H1 (cell line): ENCODE measurements at regions not wholly inside any gene's neighbourhood (a gene's known extent, or its start where the extent isn't known, plus 50 kb on each side); places are given as distances from the start of the nearest gene placed in this dataset.
"Not testable (repeated sequence)": the region's sequence is repeated elsewhere in the genome, so short reads cannot be mapped to it uniquely, and the experiment has no call there.

Experiments
- CTCF ChIA-PET: fragments of 300-600 bp; sonication (Branson Sonifier 250); formaldehyde crosslinking; loops from one replicate; lab custom pipeline; 2021; ENCODE audit not compliant: partially characterized antibody; lab: Charles Lee
- POLR2A ChIA-PET: fragments of 300-600 bp; sonication (Branson Sonifier 250); formaldehyde crosslinking; loops from one replicate; lab custom pipeline; 2021; ENCODE audit warnings: inconsistent platforms; ENCODE audit not compliant: partially characterized antibody; lab: Charles Lee
- DNase-seq, 2 experiments: peaks; one replicate each; pipeline versions ENCODE4 v3.0.0 to v3.0.0-alpha.2; 2010 to 2022; ENCODE audit warnings: low spot score in 2 of 2, low read depth in 1 of 2, mixed read lengths in 1 of 2
- FAIRE-seq: peaks from 2 replicates; lab custom pipeline; 2011; peaks lifted over from hg19 to GRCh38; lab: Jason Lieb, UNC
- H2AFZ ChIP-seq: 2 replicates; pipeline ENCODE4 v1.8.1; 2012; ENCODE audit warnings: low read length, inconsistent platforms
- H2AK5ac ChIP-seq: 2 replicates; pipeline ENCODE4 v1.6.1; 2013; ENCODE audit warnings: low read depth, low read length
- H2BK120ac ChIP-seq: replicated peaks from 2 replicates; pipeline ENCODE3; 2013; ENCODE audit warnings: low read depth, low read length, inconsistent platforms
- H2BK12ac ChIP-seq: 2 replicates; pipeline ENCODE4 v1.6.1; 2013; ENCODE audit warnings: low read depth, low read length
- H2BK15ac ChIP-seq: 2 replicates; pipeline ENCODE4 v1.6.1; 2013; ENCODE audit warnings: low read length
- H2BK20ac ChIP-seq: 2 replicates; pipeline ENCODE4 v1.6.1; 2013; ENCODE audit warnings: low read length
- H2BK5ac ChIP-seq: 2 replicates; pipeline ENCODE4 v1.6.1; 2013; ENCODE audit warnings: low read depth, low read length
- H3K14ac ChIP-seq: 2 replicates; pipeline ENCODE4 v1.6.1; 2013; ENCODE audit warnings: inconsistent platforms; ENCODE audit not compliant: insufficient read length
- H3K18ac ChIP-seq: 2 replicates; pipeline ENCODE4 v1.6.1; 2013; ENCODE audit warnings: low read length; ENCODE audit errors: extremely low read depth
- H3K23ac ChIP-seq: 2 replicates; pipeline ENCODE4 v1.6.1; 2013; ENCODE audit warnings: inconsistent platforms; ENCODE audit not compliant: insufficient read length
- H3K23me2 ChIP-seq: 2 replicates; pipeline ENCODE4 v1.6.1; 2013; ENCODE audit warnings: low read depth, low read length
- H3K27ac ChIP-seq: 2 replicates; pipeline ENCODE4 v1.6.1; 2011; ENCODE audit warnings: low read depth, low read length, inconsistent platforms
- H3K27me3 ChIP-seq, 4 experiments: replicated peaks in 1 of 4; 1 replicate in 1 of 4; 2 replicates in 3 of 4; pipeline versions ENCODE4 v1.6.1 to v1.8.1; 2011 to 2013; ENCODE audit warnings: low read length in 3 of 4, mild to moderate bottlenecking in 3 of 4, inconsistent platforms in 2 of 4, mixed read lengths in 2 of 4, moderate library complexity in 1 of 4; ENCODE audit not compliant: control insufficient read depth in 3 of 4, insufficient read depth in 3 of 4; ENCODE audit errors: extremely low read depth in 1 of 4
- H3K36me3 ChIP-seq, 4 experiments: 2 replicates each; pipeline versions ENCODE4 v1.6.1 to v1.8.1; 2011 to 2013; ENCODE audit warnings: mild to moderate bottlenecking in 4 of 4, low read length in 3 of 4, moderate library complexity in 2 of 4, control low read depth in 1 of 4, inconsistent platforms in 1 of 4; ENCODE audit not compliant: insufficient read depth in 4 of 4, control insufficient read depth in 2 of 4
- H3K4ac ChIP-seq: replicated peaks from 2 replicates; pipeline ENCODE3; 2013; ENCODE audit warnings: low read length, low read depth, mixed read lengths, inconsistent platforms; ENCODE audit not compliant: insufficient read length
- H3K4me1 ChIP-seq, 4 experiments: replicated peaks in 1 of 4; 1 replicate in 1 of 4; 2 replicates in 3 of 4; pipeline versions ENCODE4 v1.6.1 to v1.8.1; 2011 to 2013; ENCODE audit warnings: low read length in 3 of 4, inconsistent platforms in 2 of 4, mixed read lengths in 1 of 4; ENCODE audit not compliant: insufficient read depth in 4 of 4, control insufficient read depth in 3 of 4
- H3K4me2 ChIP-seq, 2 experiments: 2 replicates each; pipeline versions ENCODE4 v1.6.1 to v1.8.1; 2011 to 2013; ENCODE audit warnings: low read depth in 2 of 2, low read length in 2 of 2, control low read depth in 1 of 2, inconsistent platforms in 1 of 2, mild to moderate bottlenecking in 1 of 2; ENCODE audit not compliant: insufficient read depth in 1 of 2
- H3K4me3 ChIP-seq, 4 experiments: fragments of 200-600, 300-600 bp in 1 of 4; sonication (generic), shearing (Covaris generic), sonication (Bioruptor Twin) in 1 of 4; 2 replicates each; pipeline versions ENCODE4 v1.5.1 to v1.8.1; 2011 to 2016; ENCODE audit warnings: low read length in 4 of 4, low read depth in 3 of 4, control low read depth in 2 of 4, inconsistent platforms in 2 of 4, mild to moderate bottlenecking in 2 of 4, mixed read lengths in 1 of 4, moderate library complexity in 1 of 4; ENCODE audit not compliant: insufficient read depth in 2 of 4; ENCODE audit errors: extremely low read depth in 1 of 4
- H3K56ac ChIP-seq: replicated peaks from 2 replicates; pipeline ENCODE3; 2013; ENCODE audit warnings: low read depth, mild to moderate bottlenecking, mixed read lengths, low read length, inconsistent platforms; ENCODE audit not compliant: insufficient read length
- H3K79me1 ChIP-seq: 2 replicates; pipeline ENCODE4 v1.6.1; 2013; ENCODE audit warnings: low read depth, low read length, control low read depth
- H3K79me2 ChIP-seq, 2 experiments: 2 replicates each; pipeline versions ENCODE4 v1.6.1 to v1.8.1; 2012 to 2013; ENCODE audit warnings: low read length in 2 of 2, mild to moderate bottlenecking in 2 of 2, inconsistent platforms in 1 of 2; ENCODE audit not compliant: insufficient read depth in 2 of 2, control insufficient read depth in 1 of 2
- H3K9ac ChIP-seq, 4 experiments: replicated peaks in 1 of 4; 1 replicate in 1 of 4; 2 replicates in 3 of 4; pipeline versions ENCODE4 v1.6.1 to v1.8.1; 2011 to 2013; ENCODE audit warnings: low read depth in 3 of 4, low read length in 3 of 4, control low read depth in 2 of 4, mild to moderate bottlenecking in 2 of 4, moderate library complexity in 2 of 4, inconsistent platforms in 1 of 4; ENCODE audit errors: extremely low read depth in 1 of 4
- H3K9me3 ChIP-seq, 2 experiments: 2 replicates each; pipeline versions ENCODE4 v1.6.1 to v1.8.1; 2012 to 2013; ENCODE audit warnings: mild to moderate bottlenecking in 2 of 2, moderate library complexity in 2 of 2, control low read depth in 1 of 2, inconsistent platforms in 1 of 2, low read depth in 1 of 2, low read length in 1 of 2, mixed read lengths in 1 of 2; ENCODE audit not compliant: insufficient read depth in 2 of 2
- H4K20me1 ChIP-seq, 2 experiments: replicated peaks in 1 of 2; 2 replicates each; pipeline versions ENCODE3 to v1.8.1; 2011 to 2013; ENCODE audit warnings: inconsistent platforms in 2 of 2, low read length in 2 of 2, mild to moderate bottlenecking in 1 of 2; ENCODE audit not compliant: insufficient read depth in 2 of 2, control insufficient read depth in 1 of 2
- H4K5ac ChIP-seq: 2 replicates; pipeline ENCODE4 v1.6.1; 2013; ENCODE audit warnings: low read length, low read depth, mixed read lengths, inconsistent platforms; ENCODE audit not compliant: insufficient read length
- H4K8ac ChIP-seq: 2 replicates; pipeline ENCODE4 v1.8.0; 2013; ENCODE audit warnings: mild to moderate bottlenecking, moderate library complexity, low read length, inconsistent platforms; ENCODE audit not compliant: insufficient read depth; ENCODE audit errors: extremely low read depth
- H4K91ac ChIP-seq: replicated peaks from 2 replicates; pipeline ENCODE3; 2013; ENCODE audit warnings: low read length, mixed read lengths, inconsistent platforms; ENCODE audit not compliant: insufficient read length
- MAFK ChIP-seq: IDR thresholded peaks from 2 replicates; pipeline ENCODE4 v1.6.1; 2012; ENCODE audit warnings: low read depth, mild to moderate bottlenecking, improper control_type of control experiment, low read length
- RBBP5 ChIP-seq: IDR thresholded peaks from 2 replicates; pipeline ENCODE4 v1.7.1; 2012; ENCODE audit warnings: low read depth, mild to moderate bottlenecking, inconsistent platforms, low read length, moderate library complexity, borderline replicate concordance
- WGBS, 2 experiments: shearing (Covaris generic) in 1 of 2; methylation state at CpG; one replicate each; pipeline versions ENCODE4 v1.1.6 to v1.1.7; 2013 to 2015; ENCODE audit warnings: low lambda C conversion rate in 2 of 2, mixed read lengths in 2 of 2, inconsistent platforms in 1 of 2, low coverage in 1 of 2, missing lambda C conversion rate in 1 of 2; ENCODE audit not compliant: insufficient replicate concordance in 2 of 2, insufficient coverage in 1 of 2, insufficient read length in 1 of 2; ENCODE audit errors: extremely low coverage in 1 of 2, missing lambda C conversion rate in 1 of 2; 5-methylcytosine and 5-hydroxymethylcytosine counted together

DNA sequence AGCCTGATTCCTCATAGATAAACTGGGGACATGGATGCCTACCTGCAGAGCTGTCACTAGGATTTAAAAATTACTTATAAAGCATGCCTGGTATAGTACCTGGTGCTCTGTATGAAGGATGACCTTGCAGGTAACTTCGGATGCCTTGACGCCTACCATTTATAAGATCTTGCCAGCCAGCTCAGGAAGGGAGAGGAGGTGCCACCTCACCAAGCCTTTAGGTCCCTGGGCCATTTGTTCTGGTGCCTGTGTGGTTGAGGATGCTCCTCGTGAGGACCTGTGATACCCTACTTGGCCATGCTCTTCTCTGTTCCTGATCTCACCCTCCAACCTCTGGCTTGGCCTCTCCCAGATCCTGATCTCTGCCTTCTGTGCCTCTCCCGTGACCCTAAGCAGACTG is 85.2 kb downstream of the FDX1 start (continued):
- TF ChIP-seq RBBP5 (no peak), MAFK (no peak)

DNA sequence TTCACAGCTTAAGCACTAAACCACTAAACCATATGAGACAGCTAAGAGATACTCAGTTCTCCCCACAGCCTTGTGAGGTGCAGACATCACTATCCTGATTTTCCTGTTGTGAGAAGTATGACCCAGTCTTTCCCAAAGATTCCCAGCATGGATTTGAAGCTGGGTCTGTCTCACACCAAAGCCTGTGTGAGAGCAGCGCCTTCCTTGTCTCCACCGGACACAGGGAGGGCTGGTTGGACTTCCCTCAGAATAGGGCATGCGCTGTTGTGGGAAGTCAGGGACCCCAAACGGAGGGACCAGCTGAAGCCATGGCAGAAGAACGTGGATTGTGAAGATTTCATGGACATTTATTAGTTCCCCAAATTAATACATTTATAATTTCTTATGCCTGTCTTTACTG is 87.6 kb downstream of the FDX1 start:
- WGBS, 2 experiments: 98% methylated on average over 5 of the region's 5 CpGs; no CpG with 5 or more reads in 1 of the 2 experiments
- POLR2A ChIA-PET, FAIRE-seq: not testable (repeated sequence)

More for the DNA sequence above, 87.6 kb downstream of the FDX1 start:
- H4K20me1 ChIP-seq, H3K14ac ChIP-seq, H3K23me2 ChIP-seq, H2AK5ac ChIP-seq, H2AFZ ChIP-seq, H3K4ac ChIP-seq, H3K36me3 ChIP-seq, H2BK12ac ChIP-seq, H3K18ac ChIP-seq, H2BK5ac ChIP-seq, H2BK15ac ChIP-seq, H3K9me3 ChIP-seq, H4K91ac ChIP-seq, H3K79me1 ChIP-seq, H4K8ac ChIP-seq, H3K9ac ChIP-seq, H2BK120ac ChIP-seq, H3K27ac ChIP-seq, H3K56ac ChIP-seq, DNase-seq, H3K27me3 ChIP-seq, H3K4me2 ChIP-seq, H3K23ac ChIP-seq, H3K4me3 ChIP-seq, H2BK20ac ChIP-seq, H3K4me1 ChIP-seq, H3K79me2 ChIP-seq, H4K5ac ChIP-seq: not testable (repeated sequence)
- CTCF ChIA-PET: interaction anchor here (1.7 kb wide), 1 partner anchor 38 kb away, joined by 5 read pairs; no protein-coding TSS in a partner anchor
